ENCODE measurements at regions not wholly inside any gene's neighbourhood (a gene's known extent, or its start where the extent isn't known, plus 50 kb on each side); places are given as distances from the start of the nearest gene placed in this dataset.

DNA sequence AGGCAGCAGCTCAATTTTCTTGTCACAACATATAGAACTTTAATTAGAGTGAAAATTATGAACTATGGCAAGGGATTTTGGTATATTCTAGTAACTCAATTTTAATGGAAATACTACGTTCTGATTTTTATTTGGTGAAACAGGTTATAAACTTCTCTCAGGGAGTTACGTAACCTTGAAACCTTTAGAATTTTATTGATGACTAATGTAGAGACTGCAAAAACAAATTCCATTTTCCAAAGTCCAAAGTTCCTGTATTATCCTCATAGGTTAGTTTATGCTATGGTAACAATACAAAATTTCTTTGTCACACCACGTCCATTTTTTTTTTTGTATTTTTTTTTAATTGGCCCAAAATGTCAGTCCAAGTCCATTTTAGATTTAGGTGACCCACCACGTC lies 185.7 kb downstream of the KLF5 start:
- Mint-ChIP-seq H3K4me1 (ENCODE audit: insufficient read depth, unreplicated experiment) (peaks cover 28% of the 10 kb centered on the region), H3K4me3 (ENCODE audit: unreplicated experiment) (no peak overlapping the region), H3K9me3 (ENCODE audit: unreplicated experiment) (no peaks in the 10 kb centered on the region), H3K27me3 (ENCODE audit: insufficient read depth, unreplicated experiment) (no peaks in the 10 kb centered on the region), H3K27ac (ENCODE audit: low read depth, unreplicated experiment) (peak overlapping the region; percentile 79), H3K36me3 (ENCODE audit: insufficient read depth, unreplicated experiment) (no peaks in the 10 kb centered on the region)
- no TSS peak for BruUV-seq (replicated peaks)
- POLR2A ChIA-PET, result interaction anchor here (0.6 kb wide), 1 partner anchor 11 kb away, joined by 3 read pairs; no protein-coding TSS in a partner anchor
- DNase-seq (ENCODE audit: unreplicated experiment), result no peak
- CTCF ChIA-PET, result no interaction called here
- intact Hi-C loops (cut with micrococcal nuclease), result no loop called here
- TF ChIP-seq, protein P1, sequence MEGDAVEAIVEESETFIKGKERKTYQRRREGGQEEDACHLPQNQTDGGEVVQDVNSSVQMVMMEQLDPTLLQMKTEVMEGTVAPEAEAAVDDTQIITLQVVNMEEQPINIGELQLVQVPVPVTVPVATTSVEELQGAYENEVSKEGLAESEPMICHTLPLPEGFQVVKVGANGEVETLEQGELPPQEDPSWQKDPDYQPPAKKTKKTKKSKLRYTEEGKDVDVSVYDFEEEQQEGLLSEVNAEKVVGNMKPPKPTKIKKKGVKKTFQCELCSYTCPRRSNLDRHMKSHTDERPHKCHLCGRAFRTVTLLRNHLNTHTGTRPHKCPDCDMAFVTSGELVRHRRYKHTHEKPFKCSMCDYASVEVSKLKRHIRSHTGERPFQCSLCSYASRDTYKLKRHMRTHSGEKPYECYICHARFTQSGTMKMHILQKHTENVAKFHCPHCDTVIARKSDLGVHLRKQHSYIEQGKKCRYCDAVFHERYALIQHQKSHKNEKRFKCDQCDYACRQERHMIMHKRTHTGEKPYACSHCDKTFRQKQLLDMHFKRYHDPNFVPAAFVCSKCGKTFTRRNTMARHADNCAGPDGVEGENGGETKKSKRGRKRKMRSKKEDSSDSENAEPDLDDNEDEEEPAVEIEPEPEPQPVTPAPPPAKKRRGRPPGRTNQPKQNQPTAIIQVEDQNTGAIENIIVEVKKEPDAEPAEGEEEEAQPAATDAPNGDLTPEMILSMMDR (IDR thresholded peaks at IDR 0.05; ENCODE audit: unreplicated experiment), result no peak

DNA sequence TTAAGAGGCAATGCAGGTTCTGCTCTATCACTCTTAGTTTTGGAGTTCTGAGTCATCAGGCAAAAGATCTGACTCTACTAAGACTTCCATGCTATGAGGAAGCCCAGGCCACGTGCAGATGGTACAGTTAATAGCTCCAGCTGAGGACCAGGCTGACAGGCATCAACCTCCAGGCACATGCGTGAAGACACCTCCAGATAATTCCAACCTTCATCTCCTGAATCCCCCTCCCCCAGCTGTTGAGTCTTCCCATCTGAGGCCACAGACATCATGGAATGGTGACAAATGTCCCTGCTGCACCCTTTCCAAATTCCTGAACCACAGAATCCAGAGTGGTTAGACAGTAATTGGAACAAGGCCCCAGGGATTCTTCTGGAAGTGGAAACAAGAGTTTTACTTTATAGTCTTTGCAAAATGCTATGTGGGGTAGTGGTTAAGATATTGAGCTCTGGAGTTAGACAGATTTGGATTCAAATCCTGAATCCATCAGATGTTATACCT lies 183.8 kb downstream of the KLF5 start:
- Mint-ChIP-seq H3K27me3 (ENCODE audit: insufficient read depth, unreplicated experiment) (no peaks in the 10 kb centered on the region), H3K4me1 (ENCODE audit: insufficient read depth, unreplicated experiment) (peaks cover 10% of the 10 kb centered on the region), H3K9me3 (ENCODE audit: unreplicated experiment) (no peaks in the 10 kb centered on the region), H3K27ac (ENCODE audit: low read depth, unreplicated experiment) (no peak overlapping the region), H3K4me3 (ENCODE audit: unreplicated experiment) (no peak overlapping the region), H3K36me3 (ENCODE audit: insufficient read depth, unreplicated experiment) (no peaks in the 10 kb centered on the region)
- BruUV-seq (replicated peaks), result no TSS peak
- no peak for DNase-seq (ENCODE audit: unreplicated experiment)
- TF ChIP-seq, protein P1 (IDR thresholded peaks at IDR 0.05; ENCODE audit: unreplicated experiment), result no peak
- POLR2A ChIA-PET, result interaction anchor here (0.7 kb wide), 1 partner anchor 30 kb away, joined by 4 read pairs; no protein-coding TSS in a partner anchor
- intact Hi-C loops (cut with micrococcal nuclease), result no loop called here
- CTCF ChIA-PET, result interaction anchor here (0.6 kb wide), 1 partner anchor 193 kb away, joined by 3 read pairs; no protein-coding TSS in a partner anchor

DNA sequence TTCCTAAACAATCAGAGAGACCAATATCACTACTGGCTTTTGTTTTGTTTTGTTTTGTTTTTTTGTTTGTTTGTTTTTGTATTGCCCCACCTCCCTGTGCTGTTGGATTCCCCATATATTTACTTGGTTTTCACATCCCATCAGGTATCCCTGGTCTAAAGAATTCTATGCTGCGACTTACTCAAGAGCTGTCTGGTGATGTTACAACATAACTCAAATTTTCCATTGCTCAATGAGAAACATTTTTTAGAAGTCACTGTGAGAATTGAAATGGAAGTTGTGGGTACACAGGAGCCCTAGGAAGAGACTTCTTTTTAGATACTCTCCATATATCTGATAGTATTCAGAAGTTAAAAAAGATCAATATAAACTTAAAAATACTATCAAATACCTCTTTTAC lies 181.4 kb downstream of the KLF5 start:
- H3K27ac Mint-ChIP-seq (ENCODE audit: low read depth, unreplicated experiment), result no peak overlapping the region
- H3K4me1 Mint-ChIP-seq (ENCODE audit: insufficient read depth, unreplicated experiment), result peaks cover 5% of the 10 kb centered on the region
- no peak overlapping the region for H3K4me3 Mint-ChIP-seq (ENCODE audit: unreplicated experiment)
- POLR2A ChIA-PET, result interaction anchor here (1.3 to 1.6 kb wide), 3 partner anchors 9 to 129 kb away, joined by 3 to 6 read pairs (median 5); no protein-coding TSS in a partner anchor
- H3K36me3 Mint-ChIP-seq (ENCODE audit: insufficient read depth, unreplicated experiment), result no peaks in the 10 kb centered on the region
- H3K27me3 Mint-ChIP-seq (ENCODE audit: insufficient read depth, unreplicated experiment), result no peaks in the 10 kb centered on the region
- intact Hi-C loops (cut with micrococcal nuclease), result no loop called here
- CTCF ChIA-PET, result no interaction called here
- BruUV-seq (replicated peaks), result no TSS peak
- no peak for DNase-seq (ENCODE audit: unreplicated experiment)
- no peaks in the 10 kb centered on the region for H3K9me3 Mint-ChIP-seq (ENCODE audit: unreplicated experiment)
- TF ChIP-seq, protein P1 (IDR thresholded peaks at IDR 0.05; ENCODE audit: unreplicated experiment), result no peak

DNA sequence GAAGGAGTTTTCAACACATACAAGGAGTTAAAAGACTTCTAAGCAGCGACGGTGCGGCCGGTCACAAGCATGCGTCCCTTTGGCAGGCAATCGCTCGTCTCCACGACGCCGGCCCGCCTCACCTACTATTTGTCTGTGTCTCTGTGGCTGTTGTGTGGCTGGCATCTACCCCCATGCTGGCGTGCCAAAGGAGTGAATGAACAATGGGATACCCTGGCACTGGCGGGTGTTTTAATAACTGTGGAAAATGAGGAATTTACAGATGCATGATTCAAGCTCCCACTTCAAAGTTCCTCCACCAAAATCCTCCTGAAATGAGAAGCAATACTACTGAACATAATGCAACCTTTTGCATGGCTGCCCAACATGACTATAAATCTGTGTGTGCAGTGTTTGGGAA lies 176.6 kb downstream of the KLF5 start:
- POLR2A ChIA-PET, result no interaction called here
- Mint-ChIP-seq H3K9me3 (ENCODE audit: unreplicated experiment) (no peaks in the 10 kb centered on the region), H3K4me1 (ENCODE audit: insufficient read depth, unreplicated experiment) (peaks cover 13% of the 10 kb centered on the region), H3K36me3 (ENCODE audit: insufficient read depth, unreplicated experiment) (no peaks in the 10 kb centered on the region), H3K4me3 (ENCODE audit: unreplicated experiment) (no peak overlapping the region), H3K27ac (ENCODE audit: low read depth, unreplicated experiment) (no peak overlapping the region), H3K27me3 (ENCODE audit: insufficient read depth, unreplicated experiment) (no peaks in the 10 kb centered on the region)
- intact Hi-C loops (cut with micrococcal nuclease), result no loop called here
- CTCF ChIA-PET, result no interaction called here
- TF ChIP-seq, protein P1 (IDR thresholded peaks at IDR 0.05; ENCODE audit: unreplicated experiment), result no peak
- BruUV-seq (replicated peaks), result no TSS peak
- no peak for DNase-seq (ENCODE audit: unreplicated experiment)
